ENCODE measurements at regions not wholly inside any gene's neighbourhood (a gene's known extent, or its start where the extent isn't known, plus 50 kb on each side); places are given as distances from the start of the nearest gene placed in this dataset.

DNA sequence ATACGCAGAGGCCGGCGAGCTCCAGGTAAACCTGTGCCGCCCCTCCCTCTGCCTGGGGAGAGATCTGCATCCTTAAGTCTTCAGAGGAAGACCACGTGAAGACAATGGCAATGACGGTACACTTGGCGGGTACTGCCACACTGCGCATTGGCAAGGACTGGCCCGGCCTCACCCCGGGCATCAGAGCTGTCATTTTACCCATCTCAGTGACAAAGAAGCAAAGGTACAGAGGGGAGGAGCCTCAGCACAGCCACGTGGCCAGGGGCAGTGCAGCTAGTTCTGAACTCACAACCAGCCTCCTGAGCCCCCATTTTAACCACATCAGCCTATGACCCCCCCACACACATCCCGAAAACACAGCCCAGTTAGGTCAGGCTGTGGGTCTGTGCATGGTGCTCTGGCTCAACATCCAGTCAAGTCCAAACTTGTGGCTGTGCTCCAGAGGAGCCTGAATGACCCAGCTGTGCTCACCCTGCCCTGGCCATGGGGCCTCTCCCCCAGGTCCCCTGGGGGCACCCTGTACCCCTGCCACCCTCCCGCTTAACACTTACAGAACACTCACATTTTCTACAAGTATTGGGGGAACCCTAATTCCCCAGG, 80.6 kb downstream of the C16orf95 start:
- Histone ChIP-seq H3K27ac (ENCODE audit: low read depth in 1 of 2, low read length in 2 of 2) (no peak overlapping the region), H3K4me3 (ENCODE audit: low read depth in 1 of 3, low read length in 3 of 3) (no peak overlapping the region), H3K9ac (ENCODE audit: low read depth in 1 of 2, low read length in 2 of 2) (no peak overlapping the region), H3K36me3 (ENCODE audit: control insufficient read depth in 4 of 4, insufficient read depth in 3 of 4, low read depth in 1 of 4, low read length in 3 of 4) (no peaks in the 10 kb centered on the region), H3K4me1 (ENCODE audit: control insufficient read depth in 4 of 4, insufficient read depth in 4 of 4, low read length in 3 of 4) (no peaks in the 10 kb centered on the region), H3K9me3 (ENCODE audit: control insufficient read depth in 4 of 4, low read length in 3 of 4) (peaks cover 0 to 4% (median 0%) of the 10 kb centered on the region in 4 donors), H3K27me3 (ENCODE audit: control insufficient read depth in 4 of 4, insufficient read depth in 4 of 4, low read length in 3 of 4) (no peaks in the 10 kb centered on the region)
- 84% methylated on average over 13 of the region's 13 CpGs for WGBS
- DNase-seq (ENCODE audit: low spot score) = no peak
- TF ChIP-seq MAX (IDR thresholded peaks at IDR 0.05) (no peak), EGR1 (IDR thresholded peaks at IDR 0.05; ENCODE audit: low read depth in 2 of 2) (no peak), GABPA (IDR thresholded peaks at IDR 0.05 in 1 of 2, conservative IDR thresholded peaks at IDR 0.05 in 1 of 2) (no peak), FOXA1 (IDR thresholded peaks at IDR 0.05) (no peak), FOXA2 (IDR thresholded peaks at IDR 0.05) (no peak)
- TF ChIP-seq, protein P1, sequence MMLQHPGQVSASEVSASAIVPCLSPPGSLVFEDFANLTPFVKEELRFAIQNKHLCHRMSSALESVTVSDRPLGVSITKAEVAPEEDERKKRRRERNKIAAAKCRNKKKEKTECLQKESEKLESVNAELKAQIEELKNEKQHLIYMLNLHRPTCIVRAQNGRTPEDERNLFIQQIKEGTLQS (IDR thresholded peaks at IDR 0.05) = no peak

DNA sequence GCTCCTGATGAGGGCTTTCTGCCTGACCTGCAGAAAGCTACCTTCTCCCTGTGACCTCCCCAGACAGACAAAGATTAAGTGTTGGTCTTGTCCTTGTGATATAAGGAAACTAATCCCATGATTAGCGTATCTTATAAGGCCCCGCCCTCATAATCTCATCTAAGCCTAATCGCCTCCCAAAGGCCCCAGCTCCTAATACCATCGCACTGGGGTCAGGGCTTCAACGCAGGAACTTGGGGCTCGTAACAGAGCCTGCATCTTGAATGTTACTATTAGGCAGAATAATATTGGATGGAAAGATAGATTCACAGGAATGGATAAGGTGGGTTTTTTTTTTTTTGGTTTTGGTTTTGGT, 78.9 kb downstream of the C16orf95 start:
- no peak overlapping the region for H3K27ac ChIP-seq (ENCODE audit: low read depth in 1 of 2, low read length in 2 of 2)
- TF ChIP-seq, protein P2, sequence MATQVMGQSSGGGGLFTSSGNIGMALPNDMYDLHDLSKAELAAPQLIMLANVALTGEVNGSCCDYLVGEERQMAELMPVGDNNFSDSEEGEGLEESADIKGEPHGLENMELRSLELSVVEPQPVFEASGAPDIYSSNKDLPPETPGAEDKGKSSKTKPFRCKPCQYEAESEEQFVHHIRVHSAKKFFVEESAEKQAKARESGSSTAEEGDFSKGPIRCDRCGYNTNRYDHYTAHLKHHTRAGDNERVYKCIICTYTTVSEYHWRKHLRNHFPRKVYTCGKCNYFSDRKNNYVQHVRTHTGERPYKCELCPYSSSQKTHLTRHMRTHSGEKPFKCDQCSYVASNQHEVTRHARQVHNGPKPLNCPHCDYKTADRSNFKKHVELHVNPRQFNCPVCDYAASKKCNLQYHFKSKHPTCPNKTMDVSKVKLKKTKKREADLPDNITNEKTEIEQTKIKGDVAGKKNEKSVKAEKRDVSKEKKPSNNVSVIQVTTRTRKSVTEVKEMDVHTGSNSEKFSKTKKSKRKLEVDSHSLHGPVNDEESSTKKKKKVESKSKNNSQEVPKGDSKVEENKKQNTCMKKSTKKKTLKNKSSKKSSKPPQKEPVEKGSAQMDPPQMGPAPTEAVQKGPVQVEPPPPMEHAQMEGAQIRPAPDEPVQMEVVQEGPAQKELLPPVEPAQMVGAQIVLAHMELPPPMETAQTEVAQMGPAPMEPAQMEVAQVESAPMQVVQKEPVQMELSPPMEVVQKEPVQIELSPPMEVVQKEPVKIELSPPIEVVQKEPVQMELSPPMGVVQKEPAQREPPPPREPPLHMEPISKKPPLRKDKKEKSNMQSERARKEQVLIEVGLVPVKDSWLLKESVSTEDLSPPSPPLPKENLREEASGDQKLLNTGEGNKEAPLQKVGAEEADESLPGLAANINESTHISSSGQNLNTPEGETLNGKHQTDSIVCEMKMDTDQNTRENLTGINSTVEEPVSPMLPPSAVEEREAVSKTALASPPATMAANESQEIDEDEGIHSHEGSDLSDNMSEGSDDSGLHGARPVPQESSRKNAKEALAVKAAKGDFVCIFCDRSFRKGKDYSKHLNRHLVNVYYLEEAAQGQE (IDR thresholded peaks at IDR 0.05) = no peak
- TF ChIP-seq TAF1 (conservative IDR thresholded peaks at IDR 0.05) (no peak), ZBTB33 (IDR thresholded peaks at IDR 0.05) (no peak), MAX (IDR thresholded peaks at IDR 0.05) (no peak), EGR1 (IDR thresholded peaks at IDR 0.05; ENCODE audit: low read depth in 2 of 2) (no peak), FOXA1 (IDR thresholded peaks at IDR 0.05) (no peak)
- WGBS = 94% methylated on average over 6 of the region's 6 CpGs

DNA sequence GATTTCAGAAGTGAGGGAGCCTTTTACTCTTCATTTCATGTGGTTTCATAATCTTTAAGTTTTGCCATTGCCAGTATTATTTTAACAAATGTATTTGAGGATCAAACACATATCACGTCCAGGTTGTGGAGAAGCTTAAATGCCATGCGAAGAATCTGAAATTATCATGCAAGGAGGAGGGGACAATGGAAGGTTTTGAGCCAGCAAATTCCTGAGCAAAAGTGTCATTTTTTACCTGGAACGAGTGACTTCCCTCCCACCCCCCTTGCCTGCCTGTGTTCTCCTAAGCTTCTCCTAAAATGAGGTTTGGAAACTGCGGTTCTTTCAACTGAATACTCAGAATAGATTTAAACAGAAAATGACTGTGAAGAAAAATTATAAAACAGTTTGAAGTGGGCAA, 77.6 kb downstream of the C16orf95 start:
- H3K9me3 ChIP-seq (ENCODE audit: control insufficient read depth in 4 of 4, low read length in 3 of 4) = no peaks in the 10 kb centered on the region
- H3K27ac ChIP-seq (ENCODE audit: low read depth in 1 of 2, low read length in 2 of 2) = no peak overlapping the region
- no peak overlapping the region for H3K4me3 ChIP-seq (ENCODE audit: low read depth in 1 of 3, low read length in 3 of 3)
- H3K9ac ChIP-seq (ENCODE audit: low read depth in 1 of 2, low read length in 2 of 2) = no peak overlapping the region
- H3K4me1 ChIP-seq (ENCODE audit: control insufficient read depth in 4 of 4, insufficient read depth in 4 of 4, low read length in 3 of 4) = no peaks in the 10 kb centered on the region
- 87% methylated on average over 4 of the region's 4 CpGs for WGBS
- H3K27me3 ChIP-seq (ENCODE audit: control insufficient read depth in 4 of 4, insufficient read depth in 4 of 4, low read length in 3 of 4) = no peaks in the 10 kb centered on the region
- no peak for DNase-seq (ENCODE audit: low spot score)
- H3K36me3 ChIP-seq (ENCODE audit: control insufficient read depth in 4 of 4, insufficient read depth in 3 of 4, low read depth in 1 of 4, low read length in 3 of 4) = no peaks in the 10 kb centered on the region
- TF ChIP-seq ZBTB33 (IDR thresholded peaks at IDR 0.05) (no peak), YY1 (IDR thresholded peaks at IDR 0.05) (no peak), FOXA1 (IDR thresholded peaks at IDR 0.05) (no peak), NR2F2 (IDR thresholded peaks at IDR 0.05) (no peak), RAD21 (IDR thresholded peaks at IDR 0.05) (no peak), HNF4G (IDR thresholded peaks at IDR 0.05) (no peak), FOXA2 (IDR thresholded peaks at IDR 0.05) (no peak), HNF4A (conservative IDR thresholded peaks at IDR 0.05) (no peak), JUND (IDR thresholded peaks at IDR 0.05) (no peak), CTCF (IDR thresholded peaks at IDR 0.05; ENCODE audit: low read depth, low read length, missing input control) (no peak), EGR1 (IDR thresholded peaks at IDR 0.05; ENCODE audit: low read depth in 2 of 2) (no peak), TAF1 (conservative IDR thresholded peaks at IDR 0.05) (no peak)
- TF ChIP-seq, protein P1 (IDR thresholded peaks at IDR 0.05) = no peak

More for the DNA sequence above, 78.9 kb downstream of the C16orf95 start:
- no peaks in the 10 kb centered on the region for H3K27me3 ChIP-seq (ENCODE audit: control insufficient read depth in 4 of 4, insufficient read depth in 4 of 4, low read length in 3 of 4)
- no peak for DNase-seq (ENCODE audit: low spot score)
- H3K9ac ChIP-seq (ENCODE audit: low read depth in 1 of 2, low read length in 2 of 2) = no peak overlapping the region
- no peaks in the 10 kb centered on the region for H3K36me3 ChIP-seq (ENCODE audit: control insufficient read depth in 4 of 4, insufficient read depth in 3 of 4, low read depth in 1 of 4, low read length in 3 of 4)
- no peaks in the 10 kb centered on the region for H3K9me3 ChIP-seq (ENCODE audit: control insufficient read depth in 4 of 4, low read length in 3 of 4)
- H3K4me3 ChIP-seq (ENCODE audit: low read depth in 1 of 3, low read length in 3 of 3) = no peak overlapping the region
- no peaks in the 10 kb centered on the region for H3K4me1 ChIP-seq (ENCODE audit: control insufficient read depth in 4 of 4, insufficient read depth in 4 of 4, low read length in 3 of 4)

All from liver (tissue), 8 donors.